Renal cortex interstitium (tissue), 11 donors: ENCODE measurements at regions not wholly inside any gene's neighbourhood (a gene's known extent, or its start where the extent isn't known, plus 50 kb on each side); places are given as distances from the start of the nearest gene placed in this dataset.
"Not testable (repeated sequence)": the region's sequence is repeated elsewhere in the genome, so short reads cannot be mapped to it uniquely, and the experiment has no call there.

Experiments used
- DNase-seq, 11 donors: peaks; one replicate each; pipeline ENCODE4 v3.0.0-alpha.2; 2013; ENCODE audit warnings: low read depth in 9 of 11, low spot score in 4 of 11; ENCODE audit errors: extremely low read depth in 1 of 11

GRCh38 chr7:15829691-15830090 is 143.2 kb upstream of the MEOX2 start:
- DNase-seq = no peak

GRCh38 chr7:15828881-15829280 is 142.4 kb upstream of the MEOX2 start:
- no peak for DNase-seq

- no peak for DNase-seq
Observed at GRCh38 chr7:15821484-15822427, 135.3 kb upstream of the MEOX2 start.

GRCh38 chr7:15820319-15820718 is 133.8 kb upstream of the MEOX2 start:
- DNase-seq = no peak

- no peak for DNase-seq
Observed at GRCh38 chr7:15816835-15817426, 130.4 kb upstream of the MEOX2 start.

- no peak for DNase-seq
Observed at GRCh38 chr7:15813448-15813847, 127.0 kb upstream of the MEOX2 start.

GRCh38 chr7:15810383-15810782 is 123.9 kb upstream of the MEOX2 start:
- DNase-seq = not testable (repeated sequence)

GRCh38 chr7:15809936-15810335 is 123.5 kb upstream of the MEOX2 start:
- not testable (repeated sequence) for DNase-seq

GRCh38 chr7:15805891-15806290 is 119.4 kb upstream of the MEOX2 start:
- no peak for DNase-seq

- peak in 1 of 11 donors; percentile 25 for DNase-seq
Observed at GRCh38 chr7:15802425-15802824, 115.9 kb upstream of the MEOX2 start.

- DNase-seq = no peak
Observed at GRCh38 chr7:15801551-15801950, 115.1 kb upstream of the MEOX2 start.

GRCh38 chr7:15801041-15801440 is 114.6 kb upstream of the MEOX2 start:
- DNase-seq = no peak

- no peak for DNase-seq
Observed at GRCh38 chr7:15798081-15798480, 111.6 kb upstream of the MEOX2 start.

GRCh38 chr7:15795393-15795792 is 108.9 kb upstream of the MEOX2 start:
- DNase-seq = no peak

- no peak for DNase-seq
Observed at GRCh38 chr7:15794801-15795200, 108.3 kb upstream of the MEOX2 start.

GRCh38 chr7:15784694-15785030 is 98.2 kb upstream of the MEOX2 start:
- DNase-seq = no peak

GRCh38 chr7:15783987-15784693 is 97.7 kb upstream of the MEOX2 start:
- DNase-seq = peak in 1 of 11 donors; percentile 46

- DNase-seq = no peak
Observed at GRCh38 chr7:15782656-15783055, 96.2 kb upstream of the MEOX2 start.

GRCh38 chr7:15781944-15782343 is 95.5 kb upstream of the MEOX2 start:
- DNase-seq = no peak

- DNase-seq = peak in 1 of 11 donors; percentile 28
Observed at GRCh38 chr7:15780271-15780670, 93.8 kb upstream of the MEOX2 start.
